ENCODE measurements at regions not wholly inside any gene's neighbourhood (a gene's known extent, or its start where the extent isn't known, plus 50 kb on each side); places are given as distances from the start of the nearest gene placed in this dataset.

GRCh38 chrX:9355739-9356138, 109.1 kb upstream of the TBL1X start:
- H3K4me3 ChIP-seq, result no peak overlapping the region
- no peaks in the 10 kb centered on the region for H3K27me3 ChIP-seq (ENCODE audit: low read depth)
- no peak for TF ChIP-seq CTCF (IDR thresholded peaks at IDR 0.05; ENCODE audit: borderline replicate concordance)
- H3K27ac ChIP-seq (replicated peaks), result no peak overlapping the region
- H3K9me3 ChIP-seq (replicated peaks), result no peaks in the 10 kb centered on the region
- no peak for DNase-seq
- no peaks in the 10 kb centered on the region for H3K36me3 ChIP-seq
- intact Hi-C loops (cut with micrococcal nuclease), result no loop called here
- no peaks in the 10 kb centered on the region for H3K4me1 ChIP-seq

- no peaks in the 10 kb centered on the region for H3K27me3 ChIP-seq (ENCODE audit: low read depth)
- no peaks in the 10 kb centered on the region for H3K4me1 ChIP-seq
- H3K27ac ChIP-seq (replicated peaks), result no peak overlapping the region
- no peaks in the 10 kb centered on the region for H3K9me3 ChIP-seq (replicated peaks)
- no peak for TF ChIP-seq CTCF (IDR thresholded peaks at IDR 0.05; ENCODE audit: borderline replicate concordance)
- no peak overlapping the region for H3K4me3 ChIP-seq
- intact Hi-C loops (cut with micrococcal nuclease), result no loop called here
- DNase-seq, result no peak
- H3K36me3 ChIP-seq, result no peaks in the 10 kb centered on the region
These were observed 108.0 kb upstream of the TBL1X start for GRCh38 chrX:9356846-9357245.

- no peak for TF ChIP-seq CTCF (IDR thresholded peaks at IDR 0.05; ENCODE audit: borderline replicate concordance)
- no peak for DNase-seq
- Histone ChIP-seq H3K36me3 (no peaks in the 10 kb centered on the region), H3K9me3 (replicated peaks) (no peaks in the 10 kb centered on the region), H3K27me3 (ENCODE audit: low read depth) (no peaks in the 10 kb centered on the region), H3K4me3 (no peak overlapping the region), H3K27ac (replicated peaks) (no peak overlapping the region), H3K4me1 (no peaks in the 10 kb centered on the region)
- intact Hi-C loops (cut with micrococcal nuclease), result no loop called here
These were observed 107.2 kb upstream of the TBL1X start for GRCh38 chrX:9357518-9358114.

GRCh38 chrX:9362363-9362928, 102.4 kb upstream of the TBL1X start:
- no peaks in the 10 kb centered on the region for H3K36me3 ChIP-seq
- H3K27ac ChIP-seq (replicated peaks), result no peak overlapping the region
- H3K4me3 ChIP-seq, result no peak overlapping the region
- DNase-seq, result no peak
- no peaks in the 10 kb centered on the region for H3K4me1 ChIP-seq
- intact Hi-C loops (cut with micrococcal nuclease), result no loop called here
- no peaks in the 10 kb centered on the region for H3K27me3 ChIP-seq (ENCODE audit: low read depth)
- TF ChIP-seq CTCF (IDR thresholded peaks at IDR 0.05; ENCODE audit: borderline replicate concordance), result no peak
- H3K9me3 ChIP-seq (replicated peaks), result no peaks in the 10 kb centered on the region

GRCh38 chrX:9367421-9367820, 97.4 kb upstream of the TBL1X start:
- no peaks in the 10 kb centered on the region for H3K9me3 ChIP-seq (replicated peaks)
- no peak overlapping the region for H3K27ac ChIP-seq (replicated peaks)
- H3K27me3 ChIP-seq (ENCODE audit: low read depth), result no peaks in the 10 kb centered on the region
- no peak for DNase-seq
- intact Hi-C loops (cut with micrococcal nuclease), result no loop called here
- no peak for TF ChIP-seq CTCF (IDR thresholded peaks at IDR 0.05; ENCODE audit: borderline replicate concordance)
- H3K4me1 ChIP-seq, result no peaks in the 10 kb centered on the region
- H3K4me3 ChIP-seq, result no peak overlapping the region
- H3K36me3 ChIP-seq, result no peaks in the 10 kb centered on the region

All from left ventricle myocardium inferior (tissue), 1 donor.